IMR-90 (cell line): ENCODE measurements at regions not wholly inside any gene's neighbourhood (a gene's known extent, or its start where the extent isn't known, plus 50 kb on each side); places are given as distances from the start of the nearest gene placed in this dataset.

Experiments used
- ATAC-seq: fragments of 200-7000 bp; cut with Tn5 transposase; 2 replicates; pipeline ENCODE4 v1.9.1; 2020; ENCODE audit warnings: low read depth, mild to moderate bottlenecking, moderate library complexity
- BruUV-seq: library from RNA; stranded (reverse); fragments of 400-500 nt; replicated peaks from 2 replicates; lab custom pipeline; 2021; lab: Mats Ljungman, UMichigan
- CTCF ChIA-PET: fragments of 300-600 bp; formaldehyde crosslinking; extraction: SDS; loops from one replicate; lab custom pipeline; 2021; ENCODE audit warnings: antibody characterized with exemption; lab: Yijun Ruan, JAX
- POLR2A ChIA-PET: fragments of 300-600 bp; sonication (Branson Sonifier 250); formaldehyde crosslinking; loops from one replicate; lab custom pipeline; 2022; ENCODE audit warnings: antibody characterized with exemption; ENCODE audit not compliant: unreplicated experiment; lab: Charles Lee
- DNase-seq: peaks from one replicate; pipeline ENCODE4 v3.0.0; 2013
- H2AFZ ChIP-seq: replicated peaks from 2 replicates; pipeline ENCODE3; 2013; ENCODE audit warnings: low read length, mild to moderate bottlenecking; ENCODE audit not compliant: poor library complexity
- H2AK5ac ChIP-seq: 2 replicates; pipeline ENCODE4 v1.6.1; 2013; ENCODE audit warnings: low read depth, low read length, inconsistent platforms
- H2AK9ac ChIP-seq: replicated peaks from 2 replicates; pipeline ENCODE3; 2013; ENCODE audit warnings: mild to moderate bottlenecking, low read depth, low read length, moderate library complexity; ENCODE audit not compliant: poor library complexity
- H2BK120ac ChIP-seq: 2 replicates; pipeline ENCODE4 v1.6.1; 2013; ENCODE audit warnings: low read depth, low read length, inconsistent platforms
- H2BK15ac ChIP-seq: 3 replicates; pipeline ENCODE4 v1.6.1; 2013; ENCODE audit warnings: low read depth, low read length, inconsistent platforms
- H2BK20ac ChIP-seq: 2 replicates; pipeline ENCODE4 v1.6.1; 2013; ENCODE audit warnings: low read depth, mild to moderate bottlenecking, inconsistent platforms, low read length, moderate library complexity
- H2BK5ac ChIP-seq: 2 replicates; pipeline ENCODE4 v1.6.1; 2013; ENCODE audit warnings: mild to moderate bottlenecking, low read depth, low read length, inconsistent platforms; ENCODE audit not compliant: poor library complexity, severe bottlenecking
- H3K14ac ChIP-seq: replicated peaks from 2 replicates; pipeline ENCODE4 v1.6.1; 2013; ENCODE audit warnings: low read depth, low read length, inconsistent platforms
- H3K18ac ChIP-seq: 2 replicates; pipeline ENCODE4 v1.6.1; 2013; ENCODE audit warnings: low read depth, low read length, control low read depth
- H3K23ac ChIP-seq: 2 replicates; pipeline ENCODE4 v1.6.1; 2013; ENCODE audit warnings: low read depth, low read length, inconsistent platforms
- H3K27ac ChIP-seq: 2 replicates; pipeline ENCODE4 v1.5.1; 2013; ENCODE audit warnings: mild to moderate bottlenecking, control low read depth, low read length; ENCODE audit not compliant: insufficient read depth
- H3K27me3 ChIP-seq: 2 replicates; pipeline ENCODE4 v1.6.1; 2013; ENCODE audit warnings: low read length; ENCODE audit not compliant: control insufficient read depth, insufficient read depth
- H3K36me3 ChIP-seq: 2 replicates; pipeline ENCODE4 v1.6.1; 2013; ENCODE audit warnings: low read length, mixed read lengths; ENCODE audit not compliant: control insufficient read depth, insufficient read depth
- H3K4ac ChIP-seq: 2 replicates; pipeline ENCODE4 v1.6.1; 2013; ENCODE audit warnings: low read depth, low read length, inconsistent platforms
- H3K4me1 ChIP-seq: 2 replicates; pipeline ENCODE4 v1.6.1; 2013; ENCODE audit warnings: low read length, mixed read lengths; ENCODE audit not compliant: control insufficient read depth, insufficient read depth
- H3K4me2 ChIP-seq: 2 replicates; pipeline ENCODE4 v1.6.1; 2013; ENCODE audit warnings: low read depth, mild to moderate bottlenecking, control low read depth, low read length, moderate library complexity
- H3K4me3 ChIP-seq: 2 replicates; pipeline ENCODE4 v1.5.1; 2013; ENCODE audit warnings: low read depth, mild to moderate bottlenecking, control low read depth, low read length, moderate library complexity; ENCODE audit not compliant: insufficient read depth
- H3K56ac ChIP-seq: 2 replicates; pipeline ENCODE4 v1.6.1; 2013; ENCODE audit warnings: low read length, inconsistent platforms; ENCODE audit not compliant: insufficient read depth; ENCODE audit errors: extremely low read depth
- H3K79me1 ChIP-seq, 2 experiments: 2 replicates each; pipeline ENCODE4 v1.6.1; 2013; ENCODE audit warnings: low read length in 2 of 2, inconsistent platforms in 1 of 2, low read depth in 1 of 2
- H3K9ac ChIP-seq: 2 replicates; pipeline ENCODE4 v1.6.1; 2013; ENCODE audit warnings: low read depth, low read length, control low read depth
- H3K9me1 ChIP-seq: 2 replicates; pipeline ENCODE4 v1.6.1; 2013; ENCODE audit warnings: low read length, inconsistent platforms; ENCODE audit not compliant: insufficient read depth
- H3K9me3 ChIP-seq: 2 replicates; pipeline ENCODE4 v1.6.1; 2013; ENCODE audit warnings: low read length; ENCODE audit not compliant: control insufficient read depth, insufficient read depth
- H4K20me1 ChIP-seq: 2 replicates; pipeline ENCODE4 v1.6.1; 2013; ENCODE audit warnings: low read length, inconsistent platforms; ENCODE audit not compliant: insufficient read depth
- H4K5ac ChIP-seq: 2 replicates; pipeline ENCODE4 v1.6.1; 2013; ENCODE audit warnings: mild to moderate bottlenecking, low read depth, low read length, control low read depth
- H4K8ac ChIP-seq, 2 experiments: 2 replicates each; pipeline ENCODE4 v1.6.1; 2013; ENCODE audit warnings: low read depth in 2 of 2, low read length in 2 of 2, control low read depth in 1 of 2, inconsistent platforms in 1 of 2
- H4K91ac ChIP-seq: 2 replicates; pipeline ENCODE4 v1.6.1; 2013; ENCODE audit warnings: low read depth, low read length, inconsistent platforms; ENCODE audit not compliant: insufficient read depth
- CHD1 ChIP-seq: IDR thresholded peaks from 2 replicates; pipeline ENCODE4 v1.6.1; 2012; ENCODE audit warnings: low read depth, low read length, improper control_type of control experiment
- CTCF ChIP-seq: conservative IDR thresholded peaks from 2 replicates; pipeline ENCODE4 v1.5.1; 2012; ENCODE audit warnings: mild to moderate bottlenecking, low read depth, low read length, improper control_type of control experiment
- FOS ChIP-seq: fragments of 150-350 bp; IDR thresholded peaks from 2 replicates; pipeline ENCODE4 v1.6.1; 2016; ENCODE audit warnings: low read depth, low read length
- MAFK ChIP-seq: IDR thresholded peaks from 2 replicates; pipeline ENCODE4 v1.6.1; 2012; ENCODE audit warnings: low read depth, low read length, improper control_type of control experiment
- MAZ ChIP-seq: IDR thresholded peaks from 2 replicates; pipeline ENCODE4 v1.6.1; 2012; ENCODE audit warnings: low read depth, mild to moderate bottlenecking, low read length, improper control_type of control experiment, moderate library complexity, borderline replicate concordance
- NFE2L2 ChIP-seq: fragments of 150-350 bp; IDR thresholded peaks from 2 replicates; pipeline ENCODE4 v1.6.1; 2016; ENCODE audit warnings: low read depth, mild to moderate bottlenecking, low read length
- POLR2A ChIP-seq: IDR thresholded peaks from 2 replicates; pipeline ENCODE4 v1.6.1; 2012; ENCODE audit warnings: mild to moderate bottlenecking, low read depth, low read length
- RAD21 ChIP-seq: IDR thresholded peaks from 2 replicates; pipeline ENCODE4 v1.6.1; 2012; ENCODE audit warnings: low read length, improper control_type of control experiment
- RCOR1 ChIP-seq: IDR thresholded peaks from 2 replicates; pipeline ENCODE4 v1.6.1; 2012; ENCODE audit warnings: mild to moderate bottlenecking, low read length, improper control_type of control experiment; ENCODE audit not compliant: insufficient replicate concordance
- SMC3 ChIP-seq: fragments of 150-350 bp; IDR thresholded peaks from 2 replicates; pipeline ENCODE4 v1.6.1; 2016; ENCODE audit warnings: low read depth, mild to moderate bottlenecking, antibody characterized with exemption, low read length, moderate library complexity
- USF2 ChIP-seq: fragments of 150-350 bp; IDR thresholded peaks from 2 replicates; pipeline ENCODE4 v1.6.1; 2017; ENCODE audit warnings: mild to moderate bottlenecking, antibody characterized with exemption, low read length, low read depth
- WGBS, 2 experiments: methylation state at CpG; one replicate each; pipeline versions ENCODE4 v1.1.5 to v1.1.7; 2013; ENCODE audit warnings: missing lambda C conversion rate in 2 of 2; ENCODE audit not compliant: insufficient read length in 1 of 2; ENCODE audit errors: extremely low coverage in 2 of 2; 5-methylcytosine and 5-hydroxymethylcytosine counted together
- dilution Hi-C: fragments of 300-500 bp; cut with HindIII; formaldehyde crosslinking; loops from one replicate; pipeline ENCODE4 v1.14.3; 2018; ENCODE audit warnings: low sequenced_read_pairs; ENCODE audit not compliant: unreplicated experiment
- in situ Hi-C: fragments of 300-500 bp; cut with MboI; formaldehyde crosslinking; loops from 3 replicates; pipeline ENCODE4 v1.14.3; 2019; ENCODE audit warnings: low sequenced_read_pairs, inconsistent platforms, mixed read lengths
- intact Hi-C: fragments of 100-400 bp; cut with micrococcal nuclease; formaldehyde crosslinking; loops from 2 replicates; pipeline ENCODE4 v1.10.0; 2022

DNA sequence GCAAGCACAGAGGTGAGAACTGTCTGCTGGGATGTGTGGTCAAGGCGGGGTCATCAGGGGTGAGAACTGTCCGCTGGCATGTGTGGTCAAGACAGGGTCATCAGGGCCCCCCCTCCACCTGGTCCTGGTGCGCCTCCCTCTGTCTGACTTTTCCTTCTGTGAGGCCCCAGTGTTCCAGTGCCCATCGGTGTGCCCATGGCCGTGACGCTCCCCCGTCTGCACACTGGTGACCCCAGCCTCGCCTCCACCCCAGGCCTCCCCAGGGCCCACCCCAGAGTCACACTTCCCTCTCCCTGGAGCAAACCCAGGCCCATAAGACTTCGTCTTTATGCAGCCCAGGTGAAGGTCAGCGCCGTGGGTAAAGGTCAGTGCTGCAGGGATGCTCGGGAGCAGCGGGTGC is 70.1 kb upstream of the TCERG1L start:
- H3K9me1 ChIP-seq: no peaks in the 10 kb centered on the region
- H3K79me1 ChIP-seq: no peaks in the 10 kb centered on the region
- no peak overlapping the region for H4K5ac ChIP-seq
- H3K14ac ChIP-seq: no peak overlapping the region
- H3K9me3 ChIP-seq: peaks cover 33% of the 10 kb centered on the region
- in situ Hi-C loops: no loop called here
- H3K4me3 ChIP-seq: no peak overlapping the region
- no peak overlapping the region for H4K8ac ChIP-seq
- no peaks in the 10 kb centered on the region for H3K27me3 ChIP-seq
- BruUV-seq: no TSS peak
- H3K36me3 ChIP-seq: no peaks in the 10 kb centered on the region
- H3K4me2 ChIP-seq: no peak overlapping the region
- dilution Hi-C loops: no loop called here
- no peak overlapping the region for H2AK9ac ChIP-seq
- no peak overlapping the region for H2BK5ac ChIP-seq
- H2BK15ac ChIP-seq: no peak overlapping the region
- no peak overlapping the region for H2BK20ac ChIP-seq
- WGBS, 2 experiments: no CpG with 5 or more reads among the region's 13 CpGs
- H3K56ac ChIP-seq: no peak overlapping the region
- no peak overlapping the region for H3K23ac ChIP-seq
- no peaks in the 10 kb centered on the region for H3K4me1 ChIP-seq
- H3K9ac ChIP-seq: no peak overlapping the region
- H2AFZ ChIP-seq: no peak overlapping the region
- no peak overlapping the region for H3K27ac ChIP-seq
- CTCF ChIA-PET: no interaction called here
- DNase-seq: no peak
- no peak overlapping the region for H3K18ac ChIP-seq
- intact Hi-C loops: no loop called here
- no peak overlapping the region for H2BK120ac ChIP-seq
- no peaks in the 10 kb centered on the region for H4K20me1 ChIP-seq
- no peak overlapping the region for H2AK5ac ChIP-seq
- no peak for ATAC-seq
- TF ChIP-seq SMC3: no peak
- no peak for TF ChIP-seq FOS
- TF ChIP-seq CHD1: no peak
- TF ChIP-seq RCOR1: no peak
- TF ChIP-seq NFE2L2: no peak
- TF ChIP-seq USF2: no peak
- TF ChIP-seq RAD21: no peak
- TF ChIP-seq MAFK: no peak
- TF ChIP-seq POLR2A: no peak
- no peak for TF ChIP-seq MAZ
- TF ChIP-seq CTCF: no peak
- H3K4ac ChIP-seq: no peak overlapping the region
- POLR2A ChIA-PET: no interaction called here
- H4K91ac ChIP-seq: no peak overlapping the region
